Rectal smooth muscle tissue (tissue), 1 donor: ENCODE measurements at regions not wholly inside any gene's neighbourhood (a gene's known extent, or its start where the extent isn't known, plus 50 kb on each side); places are given as distances from the start of the nearest gene placed in this dataset.
"Not testable (repeated sequence)": the region's sequence is repeated elsewhere in the genome, so short reads cannot be mapped to it uniquely, and the experiment has no call there.

Source experiments
- H3K27ac ChIP-seq: one replicate; pipeline ENCODE4 v1.7.0; 2013; ENCODE audit warnings: low read depth, low read length, inconsistent platforms
- H3K27me3 ChIP-seq: one replicate; pipeline ENCODE4 v1.7.0; 2013; ENCODE audit warnings: low read length; ENCODE audit not compliant: control insufficient read depth, insufficient read depth
- H3K36me3 ChIP-seq: one replicate; pipeline ENCODE4 v1.7.0; 2013; ENCODE audit warnings: low read length; ENCODE audit not compliant: control insufficient read depth, insufficient read depth
- H3K4me1 ChIP-seq: one replicate; pipeline ENCODE4 v1.7.0; 2013; ENCODE audit warnings: low read length; ENCODE audit not compliant: control insufficient read depth, insufficient read depth
- H3K4me3 ChIP-seq: one replicate; pipeline ENCODE4 v1.7.0; 2013; ENCODE audit warnings: low read length
- H3K9ac ChIP-seq: one replicate; pipeline ENCODE4 v1.7.0; 2013; ENCODE audit warnings: low read length

DNA sequence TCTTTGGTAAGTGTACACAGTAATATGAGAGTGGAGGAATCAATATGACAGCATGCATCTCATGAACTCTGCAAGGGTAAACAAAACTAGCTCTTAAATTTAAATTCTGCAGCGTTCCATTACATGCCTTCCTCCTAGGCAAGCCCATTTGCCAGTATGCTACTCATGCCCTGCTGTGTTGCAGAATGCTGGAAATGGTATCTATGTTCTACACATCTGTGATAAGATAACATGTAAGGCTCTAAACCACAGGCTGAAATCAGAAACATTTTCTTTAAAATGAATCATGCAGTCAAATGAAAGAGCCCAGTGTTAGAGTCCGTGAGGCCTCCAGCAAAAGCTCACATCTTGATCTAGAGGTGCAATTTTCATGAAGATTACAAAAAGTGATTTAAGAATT is 112.8 kb upstream of the FN1 start:
- Histone ChIP-seq H3K9ac (no peak overlapping the region), H3K36me3 (no peaks in the 10 kb centered on the region), H3K4me3 (no peak overlapping the region), H3K27ac (no peak overlapping the region), H3K27me3 (no peaks in the 10 kb centered on the region), H3K4me1 (no peaks in the 10 kb centered on the region)

DNA sequence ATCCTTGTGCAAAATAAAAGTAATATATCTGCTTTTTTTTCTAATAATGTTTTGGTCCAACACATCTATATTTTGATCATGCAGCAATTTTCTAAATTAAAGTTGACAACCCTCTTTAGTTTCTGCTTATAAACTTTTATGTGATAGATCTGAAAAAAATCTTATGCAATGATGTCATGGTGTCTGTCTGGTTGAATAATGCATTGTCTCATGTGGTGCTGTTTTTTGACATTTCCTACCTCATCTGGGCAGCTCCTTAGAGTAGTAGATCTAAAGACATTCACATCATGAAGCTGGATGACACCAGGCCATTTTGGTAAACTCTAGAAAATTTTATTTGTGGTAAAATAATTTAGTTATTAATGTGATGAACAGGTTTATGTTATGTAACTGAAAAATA is 106.8 kb upstream of the FN1 start:
- H3K36me3 ChIP-seq: no peaks in the 10 kb centered on the region
- no peaks in the 10 kb centered on the region for H3K4me1 ChIP-seq
- H3K27me3 ChIP-seq: no peaks in the 10 kb centered on the region
- H3K9ac ChIP-seq: no peak overlapping the region
- no peak overlapping the region for H3K27ac ChIP-seq
- H3K4me3 ChIP-seq: no peak overlapping the region

DNA sequence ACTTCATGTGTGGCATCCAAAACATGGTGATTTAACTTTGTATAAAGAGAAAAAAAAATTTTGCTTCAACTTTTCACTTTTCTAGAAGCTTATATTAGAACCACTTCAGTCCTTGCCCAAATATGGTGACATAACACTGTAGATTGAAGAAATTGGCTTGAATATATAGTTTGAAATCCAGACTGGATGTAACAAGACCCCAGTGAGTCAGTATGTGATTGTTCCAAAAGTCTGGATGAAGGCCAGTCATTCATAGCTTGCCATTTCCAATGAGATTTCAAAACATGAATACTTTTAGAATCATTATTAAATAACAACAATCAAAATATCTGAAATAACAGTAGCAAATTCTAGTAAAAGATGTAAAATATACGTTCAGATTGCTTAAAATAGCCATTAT is 104.8 kb upstream of the FN1 start:
- Histone ChIP-seq H3K27ac (no peak overlapping the region), H3K27me3 (no peaks in the 10 kb centered on the region), H3K36me3 (no peaks in the 10 kb centered on the region), H3K4me3 (no peak overlapping the region), H3K9ac (no peak overlapping the region), H3K4me1 (no peaks in the 10 kb centered on the region)

DNA sequence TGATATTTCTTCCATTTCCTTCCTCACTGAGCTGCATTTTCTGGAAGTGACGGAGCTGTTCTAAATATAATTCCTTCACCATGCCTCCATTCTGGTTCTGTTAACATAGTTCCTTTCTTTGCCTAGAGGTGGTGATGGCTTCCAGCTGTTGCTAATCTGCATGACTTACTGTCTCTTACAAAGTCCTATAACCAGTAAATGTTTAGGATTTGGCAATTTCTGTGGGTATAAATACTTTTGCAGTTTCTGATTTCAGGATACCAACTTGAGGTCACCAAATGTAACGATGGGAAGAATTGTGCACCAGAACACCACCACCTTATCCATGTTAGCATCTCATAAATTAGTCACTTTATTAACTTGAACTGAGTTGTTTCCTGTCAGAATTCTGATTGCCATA is 101.7 kb upstream of the FN1 start:
- no peak overlapping the region for H3K27ac ChIP-seq
- H3K27me3 ChIP-seq: no peaks in the 10 kb centered on the region

DNA sequence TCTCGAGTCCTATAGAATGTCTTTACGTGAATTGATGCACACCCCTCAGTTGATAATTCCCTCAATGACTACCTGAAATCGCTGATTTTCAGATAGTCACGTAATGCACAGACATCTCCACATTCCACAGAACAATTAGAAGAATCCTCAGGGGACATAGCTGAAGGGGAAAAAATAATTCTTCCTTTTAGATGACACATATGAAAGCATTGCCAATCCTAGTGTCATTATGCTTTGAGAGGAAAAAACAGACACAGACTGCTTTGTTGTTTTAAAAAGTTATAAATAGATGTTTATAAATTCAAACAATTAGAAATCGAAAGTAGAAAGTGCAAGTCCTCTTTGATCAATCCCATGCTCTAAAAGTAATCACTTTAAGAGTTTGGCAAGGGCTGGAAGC is 100.6 kb upstream of the FN1 start:
- no peak overlapping the region for H3K4me3 ChIP-seq
- H3K27me3 ChIP-seq: no peaks in the 10 kb centered on the region
- no peaks in the 10 kb centered on the region for H3K36me3 ChIP-seq
- no peak overlapping the region for H3K27ac ChIP-seq
- H3K4me1 ChIP-seq: no peaks in the 10 kb centered on the region
- H3K9ac ChIP-seq: no peak overlapping the region

More for the DNA sequence above, 101.7 kb upstream of the FN1 start:
- Histone ChIP-seq H3K36me3 (no peaks in the 10 kb centered on the region), H3K9ac (no peak overlapping the region), H3K4me1 (no peaks in the 10 kb centered on the region), H3K4me3 (no peak overlapping the region)

DNA sequence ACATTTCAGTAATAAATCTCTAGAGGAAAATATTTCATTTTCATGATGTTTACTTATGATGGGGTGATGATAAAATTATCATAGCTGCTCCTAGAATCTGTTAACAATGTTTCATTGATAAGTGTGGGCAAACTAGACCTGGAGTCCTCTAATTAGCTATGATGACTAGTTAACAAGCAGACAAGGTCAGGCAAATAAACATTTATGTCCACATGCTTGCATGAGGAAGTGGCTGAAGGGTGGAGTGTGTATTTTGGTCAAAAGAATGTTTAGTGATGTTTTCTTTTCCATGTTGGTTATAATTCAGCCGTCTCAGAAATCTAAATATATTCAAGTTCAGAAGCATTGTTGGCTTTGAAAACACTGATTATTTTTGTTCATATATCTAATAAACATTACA is 99.9 kb upstream of the FN1 start:
- H3K9ac ChIP-seq: no peak overlapping the region
- no peaks in the 10 kb centered on the region for H3K36me3 ChIP-seq
- no peaks in the 10 kb centered on the region for H3K27me3 ChIP-seq
- no peaks in the 10 kb centered on the region for H3K4me1 ChIP-seq
- H3K4me3 ChIP-seq: no peak overlapping the region
- H3K27ac ChIP-seq: no peak overlapping the region

DNA sequence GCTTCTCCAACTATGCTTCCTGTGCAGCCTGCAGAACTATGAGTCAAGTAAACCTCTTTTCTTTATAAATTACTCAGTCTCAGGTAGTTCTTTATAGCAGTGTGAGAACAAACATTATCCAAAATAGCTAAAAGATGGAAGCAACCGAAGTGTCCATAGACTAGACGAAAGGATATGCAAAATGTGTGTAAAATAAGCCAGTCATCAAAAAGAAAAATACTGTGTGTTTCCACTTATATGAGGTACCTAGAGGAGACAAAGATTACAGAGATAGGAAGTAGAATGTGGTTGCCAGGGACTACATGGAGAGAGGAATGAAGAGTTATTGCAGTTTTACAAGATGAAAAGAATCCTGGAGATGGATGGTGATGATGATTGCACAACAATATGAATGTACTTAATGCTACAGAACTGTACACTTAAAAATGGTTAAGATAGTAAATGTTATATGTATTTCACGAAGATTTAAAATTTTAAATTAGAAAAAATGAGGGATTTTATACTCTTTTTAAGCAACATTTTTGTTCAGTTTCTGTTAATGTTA is 99.3 kb upstream of the FN1 start:
- Histone ChIP-seq H3K36me3 (no peaks in the 10 kb centered on the region), H3K27me3 (no peaks in the 10 kb centered on the region), H3K27ac (no peak overlapping the region), H3K9ac (no peak overlapping the region), H3K4me3 (no peak overlapping the region), H3K4me1 (no peaks in the 10 kb centered on the region)

DNA sequence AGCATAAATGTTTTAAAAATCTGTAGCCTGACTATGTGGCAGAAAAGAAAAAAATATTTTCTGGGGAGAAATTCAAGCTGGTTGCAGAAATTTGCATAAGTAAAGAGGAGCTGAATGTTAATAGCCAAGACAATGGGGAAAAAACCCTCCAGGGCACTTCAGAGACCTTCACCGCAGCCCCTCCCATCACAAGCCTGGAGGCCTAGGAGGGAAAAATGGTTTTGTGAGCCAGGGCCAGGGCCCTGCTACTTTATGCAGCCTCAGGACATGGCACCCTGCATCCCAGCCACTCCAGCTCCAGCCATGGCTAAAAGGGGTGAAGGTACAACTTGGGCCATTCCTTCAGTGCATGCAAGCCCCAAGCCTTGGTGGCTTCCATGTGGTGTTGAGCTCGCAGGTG is 97.8 kb upstream of the FN1 start:
- not testable (repeated sequence) for H3K36me3 ChIP-seq, H3K9ac ChIP-seq, H3K27me3 ChIP-seq, H3K27ac ChIP-seq, H3K4me3 ChIP-seq, H3K4me1 ChIP-seq

DNA sequence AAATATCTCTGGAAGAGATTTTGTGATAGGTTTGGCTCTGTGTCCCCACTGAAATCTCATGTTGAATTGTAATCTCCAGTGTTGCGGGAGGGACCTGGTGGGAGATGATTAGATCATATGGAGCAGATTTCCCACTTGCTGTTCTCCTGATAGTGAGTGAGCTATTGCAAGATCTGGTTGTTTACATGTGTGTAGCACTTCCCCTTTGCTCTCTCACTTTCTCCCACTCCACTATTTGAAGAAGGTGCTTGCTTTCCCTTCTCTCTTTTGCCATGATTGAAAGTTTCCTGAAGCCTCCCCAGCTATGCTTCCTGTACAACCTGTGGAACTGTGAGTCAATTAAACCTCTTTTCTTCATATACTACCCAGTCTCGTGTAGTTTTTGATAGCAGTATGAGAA is 97.0 kb upstream of the FN1 start:
- H3K27me3 ChIP-seq: no peaks in the 10 kb centered on the region
- no peaks in the 10 kb centered on the region for H3K4me1 ChIP-seq
- no peak overlapping the region for H3K27ac ChIP-seq
- H3K36me3 ChIP-seq: no peaks in the 10 kb centered on the region
- H3K9ac ChIP-seq: no peak overlapping the region
- no peak overlapping the region for H3K4me3 ChIP-seq

DNA sequence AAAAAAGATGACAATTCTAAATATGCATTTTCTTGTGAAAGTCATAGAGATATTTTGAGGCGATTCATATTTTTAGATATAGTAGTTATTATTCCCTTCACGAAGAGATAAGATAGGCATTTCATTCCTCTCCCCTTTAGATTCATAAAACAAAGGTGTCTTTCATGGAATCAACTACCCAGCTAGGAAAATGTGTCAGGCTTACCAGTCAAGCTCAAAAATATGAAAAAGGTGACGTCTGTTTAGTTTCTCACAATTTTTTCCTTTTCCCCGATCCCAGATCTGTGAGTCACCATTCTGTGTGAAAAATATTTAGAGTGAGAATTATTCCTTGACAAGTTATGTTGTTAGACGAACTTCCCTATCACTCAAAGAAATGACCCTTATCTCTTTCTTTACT is 95.4 kb upstream of the FN1 start:
- Histone ChIP-seq H3K4me3 (no peak overlapping the region), H3K36me3 (no peaks in the 10 kb centered on the region), H3K4me1 (no peaks in the 10 kb centered on the region), H3K27ac (no peak overlapping the region), H3K9ac (no peak overlapping the region), H3K27me3 (no peaks in the 10 kb centered on the region)

DNA sequence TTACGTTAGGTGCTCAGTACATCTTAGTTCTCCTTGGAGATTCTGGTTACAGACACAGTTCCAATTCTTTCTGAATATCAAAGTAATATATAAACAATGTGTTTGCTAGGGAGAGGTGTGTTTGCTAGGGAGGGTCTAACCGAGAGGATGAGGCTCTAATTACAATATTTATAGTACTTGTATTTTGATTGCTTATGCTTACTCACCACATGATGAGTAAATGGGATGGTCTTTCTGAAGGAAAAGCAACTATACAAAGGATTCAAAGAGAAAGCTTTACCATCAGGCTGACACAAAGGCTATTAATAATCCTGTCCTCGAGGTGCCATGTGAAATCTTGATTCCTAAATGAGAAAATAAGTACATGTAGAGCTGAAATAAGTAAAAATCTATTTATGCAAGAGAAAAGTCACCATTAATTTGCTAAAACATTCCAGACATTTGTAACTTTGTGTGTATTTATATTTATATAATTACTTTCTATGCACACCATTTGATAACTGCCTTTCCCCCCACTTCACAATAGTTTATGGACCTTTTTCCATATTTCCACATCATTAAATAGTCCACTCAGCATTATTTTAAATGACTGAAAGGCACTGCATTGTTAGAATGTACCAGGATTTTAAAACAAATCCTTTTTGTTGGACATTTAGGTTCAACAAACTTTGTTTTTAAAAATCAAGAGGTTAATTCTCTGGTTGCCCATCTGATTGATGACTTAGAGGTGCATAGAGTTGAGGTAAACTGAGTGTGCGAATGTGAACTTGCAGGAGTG is 94.5 kb upstream of the FN1 start:
- Histone ChIP-seq H3K27me3 (no peaks in the 10 kb centered on the region), H3K4me1 (no peaks in the 10 kb centered on the region), H3K4me3 (no peak overlapping the region), H3K36me3 (no peaks in the 10 kb centered on the region), H3K9ac (no peak overlapping the region), H3K27ac (no peak overlapping the region)

DNA sequence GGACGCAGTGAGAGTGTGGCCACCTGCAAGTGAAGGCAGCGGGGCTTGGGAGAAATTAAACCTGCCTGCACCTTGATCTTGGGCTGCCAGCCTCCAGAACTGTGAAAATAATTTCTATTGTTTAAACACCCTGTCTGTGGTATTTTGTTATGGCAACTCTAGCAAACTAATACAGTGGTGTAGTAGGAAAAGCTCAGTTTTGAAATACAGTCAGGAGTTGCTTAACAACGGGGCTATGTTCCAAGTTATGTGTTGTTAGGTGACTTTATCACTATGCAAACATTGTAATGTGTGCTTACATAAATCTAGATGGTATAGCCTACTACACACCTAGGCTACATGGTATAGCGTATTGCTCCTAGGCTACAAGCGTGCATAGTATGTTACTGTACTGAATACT is 93.4 kb upstream of the FN1 start:
- Histone ChIP-seq H3K4me3 (no peak overlapping the region), H3K27ac (no peak overlapping the region), H3K36me3 (no peaks in the 10 kb centered on the region), H3K27me3 (no peaks in the 10 kb centered on the region), H3K9ac (no peak overlapping the region), H3K4me1 (no peaks in the 10 kb centered on the region)

DNA sequence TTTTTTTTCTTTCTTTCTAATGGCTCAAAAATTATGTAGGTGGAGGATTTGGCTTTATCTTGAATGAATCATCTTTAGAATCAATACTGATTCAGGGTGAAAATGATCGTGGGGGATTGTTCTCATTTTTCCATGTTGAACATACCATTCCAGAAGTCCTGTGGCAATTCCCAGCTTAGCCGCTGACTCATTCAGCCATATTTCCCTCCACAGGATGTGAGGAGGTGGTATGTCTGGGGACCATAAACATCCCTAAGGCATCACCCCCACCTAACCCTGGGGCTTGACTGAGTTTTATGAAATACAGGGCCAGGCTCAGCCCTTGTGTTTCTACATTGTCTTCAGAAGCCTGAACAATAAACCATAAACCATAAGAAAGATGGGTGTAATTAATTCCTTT is 92.7 kb upstream of the FN1 start:
- Histone ChIP-seq H3K4me1 (no peaks in the 10 kb centered on the region), H3K4me3 (no peak overlapping the region), H3K27me3 (no peaks in the 10 kb centered on the region), H3K9ac (no peak overlapping the region), H3K36me3 (no peaks in the 10 kb centered on the region), H3K27ac (no peak overlapping the region)
